SJSA1 (cell line): ENCODE measurements at regions not wholly inside any gene's neighbourhood (a gene's known extent, or its start where the extent isn't known, plus 50 kb on each side); places are given as distances from the start of the nearest gene placed in this dataset.

Experiments used
- DNase-seq, 2 experiments: peaks; one replicate each; pipeline ENCODE4 v3.0.0-alpha.2; 2015 to 2020; ENCODE audit warnings: low spot score in 2 of 2, low read depth in 1 of 2
- H3K27ac ChIP-seq: fragments of 250-450 bp; sonication (Bioruptor Pico); 2 replicates; pipeline ENCODE4 v1.5.1; 2020; ENCODE audit warnings: mild to moderate bottlenecking, moderate library complexity
- H3K27me3 ChIP-seq: fragments of 250-450 bp; sonication (Bioruptor Pico); replicated peaks from 2 replicates; pipeline ENCODE4 v1.5.1; 2020; ENCODE audit warnings: mild to moderate bottlenecking, moderate library complexity
- H3K36me3 ChIP-seq: fragments of 250-450 bp; sonication (Bioruptor Pico); 2 replicates; pipeline ENCODE4 v1.5.1; 2020; ENCODE audit warnings: mild to moderate bottlenecking
- H3K4me1 ChIP-seq: fragments of 250-450 bp; sonication (Bioruptor Pico); replicated peaks from 2 replicates; pipeline ENCODE4 v1.6.1; 2021; ENCODE audit warnings: mild to moderate bottlenecking
- H3K4me3 ChIP-seq: fragments of 250-450 bp; sonication (Bioruptor Pico); 2 replicates; pipeline ENCODE4 v1.5.1; 2020; ENCODE audit warnings: mild to moderate bottlenecking
- H3K9me3 ChIP-seq: fragments of 250-450 bp; sonication (Bioruptor Pico); replicated peaks from 2 replicates; pipeline ENCODE4 v1.5.1; 2020; ENCODE audit warnings: mild to moderate bottlenecking

- DNase-seq: no peak
- H3K4me1 ChIP-seq: no peaks in the 10 kb centered on the region
- no peak overlapping the region for H3K27ac ChIP-seq
- no peaks in the 10 kb centered on the region for H3K9me3 ChIP-seq
- no peaks in the 10 kb centered on the region for H3K27me3 ChIP-seq
- H3K4me3 ChIP-seq: no peak overlapping the region
- no peaks in the 10 kb centered on the region for H3K36me3 ChIP-seq
Observed at GRCh38 chr9:135243201-135244190, 156.0 kb downstream of the OLFM1 start.

- no peak overlapping the region for H3K27ac ChIP-seq
- H3K9me3 ChIP-seq: no peaks in the 10 kb centered on the region
- H3K4me1 ChIP-seq: no peaks in the 10 kb centered on the region
- no peak for DNase-seq
- H3K27me3 ChIP-seq: no peaks in the 10 kb centered on the region
- no peak overlapping the region for H3K4me3 ChIP-seq
- no peaks in the 10 kb centered on the region for H3K36me3 ChIP-seq
Observed at GRCh38 chr9:135244271-135245221, 157.1 kb downstream of the OLFM1 start.

DNA sequence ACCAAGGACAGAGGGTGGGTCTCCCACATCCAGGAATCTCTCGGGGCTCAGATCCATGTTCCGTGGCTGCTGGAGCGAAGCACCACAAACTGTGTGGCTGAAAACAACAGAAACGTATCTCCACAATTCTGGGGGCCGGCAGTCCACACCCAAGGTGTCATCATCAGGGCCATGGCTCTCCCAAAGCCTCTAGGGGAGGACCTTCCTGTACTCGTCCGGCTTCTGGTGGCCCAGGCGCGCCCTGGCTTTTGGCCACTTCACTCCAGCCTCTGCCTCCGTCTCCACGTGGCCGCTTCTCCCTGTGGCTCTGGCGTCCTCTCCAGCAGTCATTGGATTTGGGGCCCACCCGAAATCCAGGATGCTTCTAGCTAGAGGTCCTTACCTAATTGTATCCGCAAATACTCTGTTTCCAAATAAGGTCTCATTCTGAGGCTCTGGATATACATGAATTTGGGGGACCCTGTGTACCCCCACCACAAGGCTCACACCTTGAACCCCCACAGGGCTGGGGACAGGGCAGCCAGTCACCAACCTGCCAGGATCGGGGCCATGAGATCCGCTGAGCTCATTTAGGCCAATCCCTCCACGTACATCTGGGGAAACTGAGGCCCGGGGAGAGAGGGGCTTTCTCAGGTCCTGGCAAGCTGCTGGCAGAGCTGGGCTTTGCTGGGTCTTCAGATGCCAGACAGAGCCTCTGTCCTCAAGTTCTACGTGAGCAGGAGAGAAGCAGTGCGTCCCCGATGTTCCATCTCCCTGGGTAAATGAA lies 158.2 kb downstream of the OLFM1 start:
- no peak for DNase-seq
- Histone ChIP-seq H3K4me3 (no peak overlapping the region), H3K4me1 (no peaks in the 10 kb centered on the region), H3K9me3 (no peaks in the 10 kb centered on the region), H3K27me3 (no peaks in the 10 kb centered on the region), H3K36me3 (no peaks in the 10 kb centered on the region), H3K27ac (no peak overlapping the region)

- H3K9me3 ChIP-seq: no peaks in the 10 kb centered on the region
- no peak overlapping the region for H3K4me3 ChIP-seq
- no peaks in the 10 kb centered on the region for H3K4me1 ChIP-seq
- peak in 1 of 2 experiments; percentile 4 for DNase-seq
- no peak overlapping the region for H3K27ac ChIP-seq
- no peaks in the 10 kb centered on the region for H3K36me3 ChIP-seq
- no peaks in the 10 kb centered on the region for H3K27me3 ChIP-seq
Observed at GRCh38 chr9:135246248-135247205, 159.1 kb downstream of the OLFM1 start.

DNA sequence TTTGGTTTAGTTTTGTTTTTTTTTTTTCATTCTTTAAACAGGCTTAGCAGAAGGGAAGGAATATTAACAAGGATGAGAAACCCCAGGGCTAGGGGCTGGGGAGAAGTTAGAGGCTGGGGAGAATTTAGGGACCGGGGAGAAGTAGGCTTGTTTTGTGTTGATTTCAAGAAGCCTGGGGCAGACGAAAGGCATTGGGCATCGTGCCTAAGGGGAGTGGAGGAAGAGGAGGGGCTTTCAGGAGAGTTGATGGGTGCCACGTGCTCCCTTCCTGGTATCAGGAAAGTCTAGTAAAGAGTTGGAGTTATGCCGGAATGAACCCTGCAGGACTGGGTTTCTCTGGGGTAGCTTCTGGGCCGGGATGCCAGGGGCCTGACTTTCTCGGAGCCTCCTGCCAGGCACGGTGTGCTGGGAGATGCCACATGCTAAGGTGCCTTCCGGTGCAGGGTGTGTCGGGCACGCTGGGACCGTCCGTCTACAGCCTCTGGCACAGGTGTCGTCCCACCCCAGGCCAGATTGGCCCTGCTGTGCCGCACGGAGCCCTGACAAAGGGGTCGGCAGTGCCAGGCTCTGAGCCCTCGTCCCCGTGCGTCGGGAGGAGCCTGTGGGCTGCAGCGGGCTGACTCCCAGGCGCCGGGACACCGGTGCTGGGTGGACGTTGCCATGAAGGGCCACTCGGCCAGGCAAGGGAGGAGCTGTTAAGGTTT lies 159.9 kb downstream of the OLFM1 start:
- no peaks in the 10 kb centered on the region for H3K9me3 ChIP-seq

GRCh38 chr9:135248111-135248510 lies 160.6 kb downstream of the OLFM1 start:
- Histone ChIP-seq H3K4me3 (no peak overlapping the region), H3K36me3 (no peaks in the 10 kb centered on the region), H3K9me3 (no peaks in the 10 kb centered on the region), H3K27me3 (no peaks in the 10 kb centered on the region), H3K27ac (no peak overlapping the region), H3K4me1 (no peaks in the 10 kb centered on the region)
- no peak for DNase-seq

More for the DNA sequence above, 159.9 kb downstream of the OLFM1 start:
- Histone ChIP-seq H3K4me3 (no peak overlapping the region), H3K27ac (no peak overlapping the region), H3K27me3 (no peaks in the 10 kb centered on the region), H3K4me1 (no peaks in the 10 kb centered on the region), H3K36me3 (no peaks in the 10 kb centered on the region)
- DNase-seq: no peak

- Histone ChIP-seq H3K4me3 (no peak overlapping the region), H3K4me1 (no peaks in the 10 kb centered on the region), H3K27me3 (no peaks in the 10 kb centered on the region), H3K9me3 (no peaks in the 10 kb centered on the region), H3K27ac (no peak overlapping the region), H3K36me3 (no peaks in the 10 kb centered on the region)
- DNase-seq: no peak
Observed at GRCh38 chr9:135248721-135249120, 161.3 kb downstream of the OLFM1 start.

DNA sequence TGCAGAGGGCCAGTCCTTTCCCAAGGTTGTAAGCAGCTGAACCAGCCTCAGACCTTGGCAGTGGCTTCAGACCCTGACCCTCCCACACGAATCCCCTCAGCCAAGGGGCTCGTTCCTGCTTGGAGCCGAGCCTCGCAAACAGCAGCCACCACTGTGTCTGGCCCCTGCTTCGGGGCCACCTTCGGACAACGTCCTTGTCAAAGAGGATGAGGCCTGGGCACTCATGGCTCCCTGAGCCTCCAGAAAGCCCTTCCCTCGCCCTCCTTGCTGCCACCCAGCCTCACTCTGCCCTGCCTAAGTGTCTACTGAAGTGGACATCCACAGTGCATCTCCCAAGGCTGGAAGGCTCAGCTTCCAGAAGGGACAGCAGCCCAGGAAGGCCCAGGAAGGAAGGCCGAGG lies 161.7 kb downstream of the OLFM1 start:
- H3K27ac ChIP-seq: no peak overlapping the region
- H3K27me3 ChIP-seq: no peaks in the 10 kb centered on the region
- no peaks in the 10 kb centered on the region for H3K4me1 ChIP-seq
- no peaks in the 10 kb centered on the region for H3K36me3 ChIP-seq
- DNase-seq: no peak
- H3K9me3 ChIP-seq: no peaks in the 10 kb centered on the region
- no peak overlapping the region for H3K4me3 ChIP-seq

GRCh38 chr9:135249711-135250110 lies 162.2 kb downstream of the OLFM1 start:
- Histone ChIP-seq H3K9me3 (no peaks in the 10 kb centered on the region), H3K27me3 (no peaks in the 10 kb centered on the region), H3K4me3 (no peak overlapping the region), H3K27ac (no peak overlapping the region), H3K36me3 (no peaks in the 10 kb centered on the region), H3K4me1 (no peaks in the 10 kb centered on the region)
- DNase-seq: no peak

- Histone ChIP-seq H3K9me3 (no peaks in the 10 kb centered on the region), H3K27me3 (no peaks in the 10 kb centered on the region), H3K4me1 (no peaks in the 10 kb centered on the region), H3K36me3 (no peaks in the 10 kb centered on the region), H3K4me3 (no peak overlapping the region), H3K27ac (no peak overlapping the region)
- no peak for DNase-seq
Observed at GRCh38 chr9:135251331-135251761, 163.9 kb downstream of the OLFM1 start.

GRCh38 chr9:135251996-135252760 lies 164.7 kb downstream of the OLFM1 start:
- H3K9me3 ChIP-seq: no peaks in the 10 kb centered on the region
- H3K27ac ChIP-seq: no peak overlapping the region
- no peak for DNase-seq
- H3K4me1 ChIP-seq: no peaks in the 10 kb centered on the region
- H3K4me3 ChIP-seq: no peak overlapping the region
- no peaks in the 10 kb centered on the region for H3K36me3 ChIP-seq
- H3K27me3 ChIP-seq: no peaks in the 10 kb centered on the region

GRCh38 chr9:135252980-135253304 lies 165.5 kb downstream of the OLFM1 start:
- Histone ChIP-seq H3K36me3 (no peaks in the 10 kb centered on the region), H3K4me3 (no peak overlapping the region), H3K9me3 (no peaks in the 10 kb centered on the region), H3K27ac (no peak overlapping the region), H3K27me3 (no peaks in the 10 kb centered on the region), H3K4me1 (no peaks in the 10 kb centered on the region)
- no peak for DNase-seq
